22Rv1 (cell line): ENCODE measurements at regions not wholly inside any gene's neighbourhood (a gene's known extent, or its start where the extent isn't known, plus 50 kb on each side); places are given as distances from the start of the nearest gene placed in this dataset.

Experiments
- H3K27ac ChIP-seq: fragments of 450-650 bp; 2 replicates; pipeline ENCODE4 v1.5.1; 2017
- CTCF ChIP-seq: fragments of 450-650 bp; IDR thresholded peaks from 2 replicates; pipeline ENCODE4 v1.5.1; 2017; ENCODE audit warnings: mild to moderate bottlenecking
- ZFX ChIP-seq: fragments of 450-650 bp; IDR thresholded peaks from 2 replicates; pipeline ENCODE4 v1.6.1; 2017; ENCODE audit warnings: antibody characterized with exemption, borderline replicate concordance

GRCh38 chr12:68498736-68499135, 112.0 kb upstream of the RAP1B start:
- H3K27ac ChIP-seq, result no peak overlapping the region
- no peak for TF ChIP-seq ZFX
- TF ChIP-seq CTCF, result peak; percentile 39; the same call in 1 of the 2 replicates

GRCh38 chr12:68499616-68500015, 111.1 kb upstream of the RAP1B start:
- TF ChIP-seq CTCF, result no peak
- TF ChIP-seq ZFX, result no peak
- H3K27ac ChIP-seq, result no peak overlapping the region

- TF ChIP-seq CTCF (no peak), ZFX (no peak)
- H3K27ac ChIP-seq, result no peak overlapping the region
These were observed 109.5 kb upstream of the RAP1B start for GRCh38 chr12:68501226-68501625.

- no peak overlapping the region for H3K27ac ChIP-seq
- TF ChIP-seq CTCF (no peak), ZFX (no peak)
These were observed 104.7 kb upstream of the RAP1B start for GRCh38 chr12:68505970-68506369.

GRCh38 chr12:68506619-68507018, 104.1 kb upstream of the RAP1B start:
- TF ChIP-seq CTCF (no peak), ZFX (no peak)
- H3K27ac ChIP-seq, result no peak overlapping the region

- H3K27ac ChIP-seq, result no peak overlapping the region
- TF ChIP-seq ZFX, result no peak
- no peak for TF ChIP-seq CTCF
These were observed 103.0 kb upstream of the RAP1B start for GRCh38 chr12:68507657-68508056.

- H3K27ac ChIP-seq, result no peak overlapping the region
- TF ChIP-seq CTCF (no peak), ZFX (no peak)
These were observed 102.1 kb upstream of the RAP1B start for GRCh38 chr12:68508576-68508975.
